ENCODE measurements at regions not wholly inside any gene's neighbourhood (a gene's known extent, or its start where the extent isn't known, plus 50 kb on each side); places are given as distances from the start of the nearest gene placed in this dataset.
A peak's percentile ranks its signal among the peaks of the same experiment; 100 is the strongest.
"Not testable (repeated sequence)": the region's sequence is repeated elsewhere in the genome, so short reads cannot be mapped to it uniquely, and the experiment has no call there.

DNA sequence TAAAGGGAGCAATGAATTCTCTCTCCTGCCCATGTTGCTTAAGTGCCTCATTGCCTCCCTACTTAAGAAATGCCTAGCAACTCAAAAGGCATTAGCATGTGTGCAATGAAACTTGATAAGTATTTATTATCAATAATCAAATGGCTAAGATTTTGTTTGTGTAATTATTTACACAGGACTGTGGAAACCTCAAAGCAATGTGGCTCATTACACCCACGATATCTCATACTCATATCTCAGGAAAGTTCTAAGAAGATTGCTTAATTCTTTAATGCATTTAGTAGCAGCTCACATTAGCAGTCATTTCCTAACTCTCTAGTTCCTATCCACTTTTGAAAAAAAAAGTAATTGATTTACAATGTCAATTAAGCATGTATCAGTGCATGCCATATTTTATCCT lies 253.3 kb downstream of the DUSP10 start:
- no peak for DNase-seq

DNA sequence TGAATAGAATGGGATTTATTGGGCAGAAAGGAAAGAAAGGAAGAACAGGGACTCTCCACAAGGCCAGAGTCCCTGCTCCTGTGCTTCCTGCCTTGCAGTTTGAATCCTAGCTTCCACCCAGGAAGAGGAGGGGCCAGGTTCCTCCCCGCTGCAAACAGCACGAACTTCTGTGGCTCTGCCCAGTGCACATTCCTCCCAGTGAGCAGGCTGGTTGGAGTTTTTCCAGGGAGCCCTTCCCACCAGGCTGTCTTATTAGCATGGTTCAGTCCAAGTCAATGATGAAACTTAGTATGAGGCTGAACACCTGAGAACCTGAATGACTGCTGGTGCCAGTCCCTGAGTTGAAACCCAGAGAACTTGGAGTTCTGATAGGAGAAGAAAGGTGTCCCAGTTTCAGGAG lies 247.2 kb downstream of the DUSP10 start:
- no peak for DNase-seq

GRCh38 chr1:221497046-221497445 lies 244.8 kb downstream of the DUSP10 start:
- DNase-seq: no peak

- DNase-seq: no peak
These were observed 238.6 kb downstream of the DUSP10 start for GRCh38 chr1:221503268-221503667.

GRCh38 chr1:221509575-221510355 lies 232.1 kb downstream of the DUSP10 start:
- DNase-seq: peak; percentile 3

DNA sequence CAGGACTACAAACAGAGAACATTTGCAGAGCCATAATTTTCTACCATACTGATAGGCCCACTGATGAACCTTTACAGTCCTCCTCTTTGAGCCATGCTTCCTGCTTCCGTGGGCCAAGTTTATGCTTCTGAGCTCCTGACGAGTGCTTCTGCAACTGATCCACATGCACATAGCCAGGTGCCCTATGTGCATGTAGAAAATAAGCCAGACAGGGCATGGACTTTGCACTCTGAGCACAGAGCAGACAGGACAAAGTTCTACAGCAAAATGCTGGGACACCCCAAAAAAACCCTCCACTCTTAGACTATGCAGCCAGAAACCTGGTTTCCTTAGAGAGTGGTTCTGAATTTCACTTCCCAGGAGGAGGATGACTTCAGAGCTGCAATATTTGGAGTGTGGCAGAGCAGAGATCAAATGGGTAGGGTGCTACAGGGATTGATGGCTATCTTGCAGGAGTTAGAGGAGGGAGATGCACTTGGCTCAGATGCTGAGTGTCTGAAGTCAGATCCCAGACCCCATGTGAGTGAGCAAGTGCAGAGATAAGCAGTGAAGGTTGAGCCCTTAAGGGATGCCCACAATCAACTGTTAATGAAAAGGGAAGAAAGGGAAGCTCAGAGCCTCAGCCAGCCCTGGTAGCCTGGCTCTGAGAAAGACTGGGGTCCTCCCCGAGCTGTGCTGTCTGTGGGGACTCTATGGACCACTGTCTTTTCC lies 230.9 kb downstream of the DUSP10 start:
- DNase-seq: no peak

- no peak for DNase-seq
These were observed 230.1 kb downstream of the DUSP10 start for GRCh38 chr1:221511797-221512196.

- peak; percentile 94 for DNase-seq
These were observed 227.1 kb downstream of the DUSP10 start for GRCh38 chr1:221514806-221515205.

DNA sequence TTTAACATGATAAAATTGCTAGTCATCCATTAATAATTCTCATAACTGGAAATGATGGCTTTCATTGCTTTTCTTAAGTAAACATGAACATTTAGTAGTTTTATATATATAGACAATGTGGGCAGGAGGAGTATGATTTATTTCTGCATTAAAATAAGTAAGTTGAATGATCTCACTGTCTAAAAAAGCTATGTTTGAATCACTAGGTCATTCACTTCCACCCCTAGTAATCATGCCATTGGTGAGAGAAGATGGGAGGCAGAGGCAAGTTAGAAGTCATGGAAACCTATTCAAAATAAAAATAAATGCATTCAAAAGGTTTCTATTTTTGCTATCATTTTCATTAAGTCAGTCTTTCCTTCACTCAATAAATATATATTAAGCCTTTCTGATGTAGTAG lies 226.4 kb downstream of the DUSP10 start:
- no peak for DNase-seq

GRCh38 chr1:221517961-221518360 lies 223.9 kb downstream of the DUSP10 start:
- peak; percentile 86 for DNase-seq

DNA sequence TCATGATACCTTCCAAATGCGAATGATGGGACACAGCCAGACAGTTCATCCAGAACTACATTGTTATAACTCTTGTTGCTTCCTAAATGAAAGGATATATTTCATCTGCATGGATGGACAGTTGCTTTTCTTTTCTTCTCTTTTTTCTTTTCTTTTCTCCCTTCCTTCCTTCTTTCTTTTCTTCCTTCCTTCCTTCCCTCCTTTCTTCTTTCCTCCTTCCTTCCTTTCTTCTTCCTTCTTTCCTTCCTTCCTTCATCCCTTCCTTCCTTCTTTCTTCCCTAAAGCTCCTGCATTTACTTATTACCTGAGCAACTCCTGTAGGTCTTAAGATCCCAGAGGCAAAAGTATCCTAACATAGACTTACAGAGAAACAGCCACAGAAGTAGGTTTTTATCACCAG lies 221.6 kb downstream of the DUSP10 start:
- DNase-seq: no peak

DNA sequence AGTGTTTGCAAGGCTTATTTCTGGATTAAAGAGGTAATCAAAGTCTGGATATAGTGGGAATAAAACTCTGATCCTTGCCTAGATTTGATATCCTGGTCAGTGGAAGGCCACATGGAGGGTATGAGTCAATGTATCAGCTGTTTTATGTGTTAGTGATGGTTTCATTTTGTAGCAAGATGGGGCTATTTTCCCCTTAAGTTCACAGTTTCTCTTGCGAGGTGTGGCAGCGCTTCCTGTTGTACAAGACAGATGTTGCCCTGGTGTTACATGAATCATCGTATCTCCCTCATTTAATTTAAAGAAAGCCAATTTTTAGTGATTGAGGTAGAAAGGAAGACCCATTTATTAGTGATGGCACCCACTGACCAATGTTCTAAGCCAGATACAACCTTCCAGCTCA lies 220.2 kb downstream of the DUSP10 start:
- no peak for DNase-seq

DNA sequence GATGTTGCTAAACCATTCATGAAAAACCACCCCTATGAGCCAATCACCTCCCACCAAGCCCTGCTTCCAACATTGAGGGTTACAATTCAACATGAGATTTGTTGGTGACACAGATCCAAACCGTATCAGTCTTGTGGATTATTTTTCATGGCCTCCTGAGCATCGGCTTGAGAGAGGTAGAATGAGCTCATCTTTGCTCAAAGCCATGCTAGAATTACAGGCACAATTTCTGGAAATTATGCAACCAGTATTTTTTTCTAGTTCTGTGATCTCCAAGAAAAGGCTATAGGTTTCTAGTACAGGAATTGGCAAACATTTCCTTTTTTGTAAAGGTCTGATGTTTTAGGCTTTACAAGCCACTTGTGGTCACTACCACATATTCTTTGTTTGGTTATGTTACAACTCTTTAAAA lies 219.4 kb downstream of the DUSP10 start:
- peak; percentile 63 for DNase-seq

- no peak for DNase-seq
These were observed 216.1 kb downstream of the DUSP10 start for GRCh38 chr1:221525749-221526148.

- no peak for DNase-seq
These were observed 214.6 kb downstream of the DUSP10 start for GRCh38 chr1:221527302-221527701.

- no peak for DNase-seq
These were observed 213.8 kb downstream of the DUSP10 start for GRCh38 chr1:221527886-221528624.

DNA sequence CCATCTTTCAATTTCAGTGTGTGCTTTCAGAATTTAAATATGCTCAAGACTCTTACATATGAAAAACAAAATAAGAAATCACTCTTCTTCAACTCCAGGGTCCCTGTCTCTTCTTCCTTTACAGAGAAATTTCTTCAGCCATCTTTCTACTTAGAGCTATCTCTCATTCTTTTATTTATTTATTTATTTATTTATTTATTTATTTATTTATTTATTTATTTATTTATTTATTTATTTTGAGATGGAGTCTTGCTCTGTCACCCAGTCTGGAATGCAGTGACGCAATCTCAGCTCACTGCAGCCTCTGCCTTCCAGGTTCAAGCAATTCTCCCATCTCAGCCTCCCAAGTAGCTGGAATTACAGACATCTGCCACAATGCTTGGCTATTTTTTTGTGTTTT lies 211.7 kb downstream of the DUSP10 start:
- not testable (repeated sequence) for DNase-seq

DNA sequence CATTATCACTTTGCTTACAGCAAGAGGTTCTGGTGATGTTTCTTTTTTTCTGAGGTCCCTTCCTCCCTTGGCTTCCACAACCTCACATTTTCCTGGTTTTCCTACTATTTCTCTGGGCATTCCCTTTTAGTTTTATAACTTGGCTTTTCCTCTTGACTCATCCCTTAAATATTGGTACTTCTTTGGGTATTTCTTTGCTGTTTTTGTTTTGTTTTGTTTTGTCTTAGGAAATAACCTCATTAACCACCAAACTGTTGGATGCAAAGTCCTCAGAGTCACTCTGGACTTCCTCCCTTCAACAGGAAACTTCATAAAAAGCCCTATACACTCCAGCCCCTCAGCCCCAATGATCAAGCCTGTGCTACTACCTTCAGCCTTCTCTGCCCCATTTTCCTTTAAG lies 211.1 kb downstream of the DUSP10 start:
- DNase-seq: no peak

GRCh38 chr1:221532071-221532773 lies 209.7 kb downstream of the DUSP10 start:
- DNase-seq: no peak

- DNase-seq: no peak
These were observed 200.6 kb downstream of the DUSP10 start for GRCh38 chr1:221541296-221541695.

DNA sequence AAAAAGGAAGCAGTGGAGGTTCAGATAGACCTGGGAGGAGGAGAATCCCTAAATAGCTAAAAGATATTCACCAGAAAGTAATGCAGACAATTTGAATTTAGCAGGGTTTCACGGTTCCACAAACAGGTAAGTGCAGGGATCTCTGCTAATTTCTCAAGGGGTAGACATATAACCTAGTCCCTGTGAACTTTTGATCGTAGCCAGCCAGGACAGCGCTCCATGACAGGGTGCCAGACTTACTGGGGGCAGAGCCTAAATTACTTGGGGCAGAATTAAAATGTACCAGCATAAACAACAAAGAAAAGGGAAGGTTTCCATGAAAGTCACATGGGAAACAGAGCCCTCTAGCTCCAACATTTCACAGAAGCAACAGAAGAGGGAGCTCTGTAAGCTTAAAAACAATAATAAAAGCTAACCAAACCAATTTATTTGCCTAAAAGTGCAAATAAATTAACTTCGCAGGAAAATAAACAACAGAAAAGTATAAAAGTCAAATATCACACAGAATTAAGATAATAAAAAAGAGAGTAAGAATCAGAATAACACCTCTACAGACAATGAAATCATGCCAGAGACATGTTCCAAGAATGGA lies 198.3 kb downstream of the DUSP10 start:
- DNase-seq: peak; percentile 33

DNA sequence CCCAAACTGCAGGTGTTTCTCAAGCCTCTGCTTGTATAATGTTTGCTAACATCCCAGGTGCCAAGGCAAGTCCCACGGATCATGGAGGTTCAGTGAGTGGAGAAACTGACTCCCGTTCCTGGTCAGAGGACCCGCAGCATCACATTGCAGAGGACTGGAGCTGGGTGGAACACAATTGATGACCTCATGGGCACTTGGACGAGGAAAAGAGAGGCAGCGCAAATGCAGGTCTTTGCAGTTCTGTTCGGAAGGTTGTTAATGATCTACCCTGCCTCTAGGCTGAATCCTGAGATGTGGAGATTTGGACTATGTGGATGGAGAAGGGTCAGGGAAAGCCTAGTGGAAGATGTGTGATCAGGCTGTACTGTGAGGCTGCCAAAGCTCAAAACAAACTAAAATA lies 192.9 kb downstream of the DUSP10 start:
- no peak for DNase-seq

- DNase-seq: no peak
These were observed 192.1 kb downstream of the DUSP10 start for GRCh38 chr1:221549815-221550214.
